ENCODE measurements at regions not wholly inside any gene's neighbourhood (a gene's known extent, or its start where the extent isn't known, plus 50 kb on each side); places are given as distances from the start of the nearest gene placed in this dataset.

GRCh38 chr2:240347373-240347940, 88.0 kb upstream of the GPC1 start:
- DNase-seq: no peak

GRCh38 chr2:240347949-240348500, 87.4 kb upstream of the GPC1 start:
- no peak for DNase-seq

GRCh38 chr2:240348522-240348921, 86.9 kb upstream of the GPC1 start:
- DNase-seq: no peak

- no peak for DNase-seq
Measured at GRCh38 chr2:240349133-240350005, 86.1 kb upstream of the GPC1 start.

GRCh38 chr2:240350006-240350355, 85.5 kb upstream of the GPC1 start:
- DNase-seq: no peak

- DNase-seq: no peak
Measured at GRCh38 chr2:240350696-240351087, 84.8 kb upstream of the GPC1 start.

GRCh38 chr2:240351088-240351741, 84.2 kb upstream of the GPC1 start:
- no peak for DNase-seq

GRCh38 chr2:240351826-240352426, 83.5 kb upstream of the GPC1 start:
- DNase-seq: no peak

- no peak for DNase-seq
Measured at GRCh38 chr2:240353086-240353798, 82.2 kb upstream of the GPC1 start.

GRCh38 chr2:240353944-240354343, 81.5 kb upstream of the GPC1 start:
- DNase-seq: no peak

GRCh38 chr2:240355001-240355891, 80.2 kb upstream of the GPC1 start:
- DNase-seq: no peak

GRCh38 chr2:240355962-240356361, 79.5 kb upstream of the GPC1 start:
- DNase-seq: no peak

- no peak for DNase-seq
Measured at GRCh38 chr2:240356700-240357640, 78.5 kb upstream of the GPC1 start.

GRCh38 chr2:240357641-240358012, 77.8 kb upstream of the GPC1 start:
- no peak for DNase-seq

GRCh38 chr2:240358080-240358479, 77.4 kb upstream of the GPC1 start:
- DNase-seq: no peak

GRCh38 chr2:240358821-240359397, 76.6 kb upstream of the GPC1 start:
- no peak for DNase-seq

- no peak for DNase-seq
Measured at GRCh38 chr2:240359695-240360094, 75.8 kb upstream of the GPC1 start.

GRCh38 chr2:240360645-240361475, 74.6 kb upstream of the GPC1 start:
- no peak for DNase-seq

GRCh38 chr2:240362216-240362755, 73.2 kb upstream of the GPC1 start:
- DNase-seq: no peak

Data from islet precursor cell (in vitro differentiated cells).